HPDE6-E6E7 (cell line): ENCODE measurements at regions not wholly inside any gene's neighbourhood (a gene's known extent, or its start where the extent isn't known, plus 50 kb on each side); places are given as distances from the start of the nearest gene placed in this dataset.
A peak's percentile ranks its signal among the peaks of the same experiment; 100 is the strongest.

Source experiments
- DNase-seq: peaks from one replicate; pipeline ENCODE4 v3.0.0; 2011; ENCODE audit warnings: missing footprints; ENCODE audit errors: extremely low spot score

- DNase-seq = no peak
These were observed 249.7 kb upstream of the OSR1 start for GRCh38 chr2:19607931-19608771.

- no peak for DNase-seq
These were observed 249.0 kb upstream of the OSR1 start for GRCh38 chr2:19607400-19607799.

DNA sequence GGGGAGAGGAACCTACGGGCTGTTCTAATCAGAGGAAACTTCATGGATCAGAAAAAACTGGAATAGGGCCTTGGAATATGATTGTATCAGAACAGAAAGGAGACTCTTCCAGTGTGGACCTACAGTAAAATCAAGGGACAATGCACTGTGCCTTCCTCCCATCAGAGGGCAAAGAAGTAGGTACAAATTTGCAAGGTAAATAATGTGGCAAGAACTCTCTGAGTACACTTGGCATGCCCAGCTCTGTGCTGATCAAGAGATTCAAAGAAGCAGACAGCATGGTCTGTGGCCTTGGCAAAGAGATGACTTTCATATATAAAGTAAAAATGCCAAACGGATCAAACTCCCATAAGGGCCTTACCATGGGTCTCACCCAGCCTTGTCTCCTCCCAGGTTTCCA is 242.6 kb upstream of the OSR1 start:
- DNase-seq = no peak

GRCh38 chr2:19600506-19600905 is 242.1 kb upstream of the OSR1 start:
- DNase-seq = no peak

GRCh38 chr2:19598971-19599370 is 240.5 kb upstream of the OSR1 start:
- no peak for DNase-seq

DNA sequence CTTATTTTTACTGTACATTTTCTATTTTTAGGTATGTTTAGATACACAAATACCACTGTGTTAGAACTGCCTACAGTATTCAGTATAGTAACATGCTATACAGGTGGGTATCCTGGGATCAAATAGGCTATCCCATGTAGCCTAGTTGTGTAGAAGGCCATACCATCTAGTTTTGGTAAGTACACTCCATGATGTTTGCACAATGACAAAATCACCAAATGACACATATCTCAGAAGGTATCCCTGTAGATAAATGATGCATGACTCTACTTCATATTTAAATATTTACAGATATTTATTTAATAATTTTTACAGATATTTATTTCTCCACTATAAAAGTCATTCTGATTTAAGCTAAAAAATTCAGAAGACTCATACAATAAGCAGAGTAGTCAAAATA is 233.8 kb upstream of the OSR1 start:
- no peak for DNase-seq

GRCh38 chr2:19589791-19590190 is 231.4 kb upstream of the OSR1 start:
- DNase-seq = no peak

GRCh38 chr2:19580830-19581229 is 222.4 kb upstream of the OSR1 start:
- DNase-seq = no peak

DNA sequence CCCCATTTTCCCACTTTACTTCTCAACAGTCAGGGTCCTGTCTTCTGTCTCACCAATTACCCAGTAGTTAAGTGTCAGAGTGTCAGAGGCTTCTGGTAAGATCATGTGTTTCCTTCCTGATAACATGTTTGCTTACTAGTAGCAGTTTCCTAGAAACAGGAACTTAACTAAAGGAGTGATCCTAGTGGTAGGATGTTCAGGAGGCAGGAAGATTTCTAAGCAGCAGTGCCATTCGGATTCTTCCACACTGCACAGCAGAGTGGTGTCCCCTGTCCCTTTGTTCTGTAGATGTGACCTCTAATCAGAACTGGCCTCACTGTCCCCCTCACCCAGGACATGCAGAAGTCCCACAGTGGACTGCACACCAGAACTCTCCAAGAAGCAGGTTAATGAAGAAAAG is 221.8 kb upstream of the OSR1 start:
- DNase-seq = no peak

- DNase-seq = no peak
These were observed 221.0 kb upstream of the OSR1 start for GRCh38 chr2:19579461-19579860.

- DNase-seq = no peak
These were observed 219.3 kb upstream of the OSR1 start for GRCh38 chr2:19577723-19578122.

DNA sequence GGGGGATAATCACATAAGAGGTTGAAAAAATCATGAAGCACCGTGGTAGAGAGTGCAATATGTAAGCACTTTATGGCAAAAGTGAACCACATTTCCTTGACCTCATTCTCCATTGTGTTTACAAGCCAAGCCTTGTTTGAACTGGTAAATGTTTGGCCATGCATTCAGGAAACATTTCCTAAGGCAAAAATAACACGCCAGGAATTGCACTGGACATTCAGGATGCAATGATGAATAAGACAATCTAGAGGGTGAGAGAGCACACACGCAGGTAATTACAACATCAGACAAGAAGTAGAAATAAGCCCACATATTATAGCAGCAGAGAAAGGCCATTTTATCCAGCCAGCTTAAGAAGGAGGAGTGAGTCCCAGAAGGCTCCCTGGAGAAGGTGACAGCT is 218.0 kb upstream of the OSR1 start:
- peak; percentile 53 for DNase-seq

GRCh38 chr2:19575641-19576040 is 217.2 kb upstream of the OSR1 start:
- DNase-seq = no peak

GRCh38 chr2:19574778-19575260 is 216.4 kb upstream of the OSR1 start:
- DNase-seq = no peak

DNA sequence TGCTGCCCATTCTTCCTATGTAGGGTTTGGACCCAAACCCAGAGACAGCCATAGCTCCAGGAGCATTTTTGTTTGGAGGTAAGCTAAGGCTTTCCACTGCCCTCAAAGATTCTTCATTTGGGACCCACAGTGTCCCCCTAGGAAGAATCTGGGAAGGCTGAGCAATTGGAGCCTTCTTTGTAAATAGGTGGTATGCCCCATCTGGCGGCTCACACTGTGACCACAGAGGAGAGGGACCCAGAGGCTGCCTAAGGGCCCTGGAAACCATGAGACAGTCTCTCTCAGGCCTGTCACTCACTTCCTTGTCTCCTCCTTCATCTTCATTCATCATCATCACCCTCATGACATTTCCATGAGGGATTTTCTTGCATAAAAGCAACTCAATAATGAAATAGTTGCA is 215.4 kb upstream of the OSR1 start:
- DNase-seq = no peak

- no peak for DNase-seq
These were observed 213.3 kb upstream of the OSR1 start for GRCh38 chr2:19571773-19572172.

DNA sequence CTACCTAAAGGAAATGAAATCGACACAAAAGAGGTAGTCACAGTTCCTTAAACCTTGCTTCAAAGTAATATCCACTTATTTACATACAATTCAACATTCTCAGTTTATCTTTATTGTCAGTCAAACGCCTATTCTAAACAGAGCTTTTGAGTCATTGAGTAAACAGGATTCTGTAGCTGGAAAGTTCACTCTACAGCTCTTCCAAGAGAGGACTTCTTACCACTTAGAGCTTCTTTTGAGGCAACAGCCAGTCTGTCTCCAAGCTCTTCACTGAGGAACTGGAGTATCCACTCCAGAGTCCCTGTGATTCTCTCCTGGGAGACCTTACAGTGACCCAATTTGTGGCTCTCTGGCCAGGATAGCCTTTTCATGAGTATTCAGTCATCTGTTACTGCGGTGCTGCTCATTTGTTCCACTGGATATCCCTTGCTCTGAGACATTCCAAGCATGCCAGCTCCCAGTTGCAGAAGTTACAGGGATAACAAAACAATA is 210.9 kb upstream of the OSR1 start:
- no peak for DNase-seq

DNA sequence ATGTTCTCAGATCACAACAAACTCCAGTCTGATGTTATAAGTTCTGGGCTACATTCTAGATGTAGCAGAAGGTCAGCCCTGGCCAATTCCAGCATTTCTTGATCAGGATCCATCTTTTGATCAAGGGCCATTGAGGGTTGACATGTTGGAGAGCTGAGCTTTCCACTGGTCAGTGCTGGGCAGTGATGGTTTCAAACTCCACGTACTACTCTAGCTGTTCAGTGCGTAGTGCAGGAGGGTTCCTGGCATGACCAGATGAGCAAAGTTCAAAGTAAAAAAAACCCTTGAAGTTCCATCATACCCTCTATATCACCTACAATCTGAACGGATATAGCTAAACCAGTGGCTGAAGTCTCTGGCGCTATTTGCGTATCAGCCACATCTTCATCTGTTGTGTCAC is 210.4 kb upstream of the OSR1 start:
- no peak for DNase-seq

DNA sequence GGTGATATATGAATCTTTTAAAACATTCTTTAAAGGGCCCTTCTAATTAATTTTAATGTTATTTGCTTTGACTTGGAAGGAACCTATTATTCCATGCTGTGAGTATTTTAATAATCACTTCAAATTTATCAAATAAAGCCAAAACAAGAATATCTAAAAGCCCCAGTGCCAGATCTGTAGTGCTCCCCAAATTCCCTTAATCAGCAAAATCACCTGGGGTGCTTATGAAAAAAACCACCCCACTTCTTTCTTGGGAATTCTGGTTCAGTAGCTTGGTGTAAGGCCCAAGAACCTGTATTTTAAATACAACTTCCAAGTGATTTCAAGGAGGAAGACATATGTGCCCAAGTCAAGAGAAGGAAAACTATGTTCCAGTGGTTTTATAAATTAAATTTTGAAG is 202.4 kb upstream of the OSR1 start:
- DNase-seq = no peak

- DNase-seq = no peak
These were observed 201.3 kb upstream of the OSR1 start for GRCh38 chr2:19559596-19560240.

DNA sequence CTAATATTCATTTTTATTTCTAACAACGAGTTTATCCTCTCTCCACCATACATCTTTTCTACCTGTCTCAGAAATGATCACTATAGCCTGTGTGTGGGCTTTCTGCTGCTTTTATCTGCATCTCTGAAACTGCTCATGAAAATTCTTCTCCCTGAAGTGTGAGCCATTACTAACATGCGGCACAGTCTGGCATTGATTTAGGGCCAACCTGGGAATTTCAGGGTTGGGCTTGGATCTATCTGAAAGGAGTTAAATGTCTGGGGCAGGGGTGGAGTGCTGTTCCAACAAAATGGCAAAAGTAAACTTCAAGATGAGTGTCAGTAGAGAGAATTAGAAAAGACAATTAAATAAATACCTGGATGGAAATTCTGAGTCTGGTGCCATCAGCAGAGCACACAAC is 198.2 kb upstream of the OSR1 start:
- no peak for DNase-seq

DNA sequence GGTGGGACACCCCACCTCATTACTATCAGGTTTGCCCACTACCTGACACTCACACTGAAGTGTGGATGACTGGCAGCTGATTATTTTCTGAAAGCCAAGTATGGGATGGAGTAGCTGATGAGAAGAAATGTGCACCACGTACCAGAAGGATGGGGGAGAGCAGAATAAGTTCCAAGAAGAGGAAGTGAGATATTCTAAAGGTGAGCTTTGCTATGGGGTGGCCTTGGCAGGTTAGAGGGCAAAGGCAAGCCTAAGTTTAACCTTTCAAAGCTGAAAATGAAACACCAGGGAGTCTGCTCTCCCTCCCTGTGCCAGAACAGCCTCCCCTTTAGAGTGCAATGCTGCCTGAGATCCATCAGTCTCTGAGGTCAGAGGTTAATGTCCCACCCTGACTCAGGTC is 196.1 kb upstream of the OSR1 start:
- DNase-seq = no peak

GRCh38 chr2:19552270-19552669 is 193.8 kb upstream of the OSR1 start:
- no peak for DNase-seq
